Testis (tissue), 2 donors: ENCODE measurements at regions not wholly inside any gene's neighbourhood (a gene's known extent, or its start where the extent isn't known, plus 50 kb on each side); places are given as distances from the start of the nearest gene placed in this dataset.

Experiments used
- DNase-seq: peaks from one replicate; pipeline ENCODE4 v3.0.0-alpha.2; 2019
- H3K27ac ChIP-seq, 2 donors: fragments of 200-600 bp; sonication (generic); one replicate each; pipeline ENCODE4 v1.5.1; 2019
- H3K27me3 ChIP-seq: fragments of 200-600 bp; sonication (generic); one replicate; pipeline ENCODE4 v1.5.1; 2019
- H3K36me3 ChIP-seq: fragments of 200-600 bp; sonication (generic); one replicate; pipeline ENCODE4 v1.5.1; 2017; ENCODE audit warnings: low read depth; ENCODE audit errors: missing control alignments
- H3K4me1 ChIP-seq: fragments of 200-600 bp; sonication (generic); one replicate; pipeline ENCODE4 v1.5.1; 2019
- H3K4me3 ChIP-seq, 2 donors: fragments of 200-600 bp; sonication (generic); one replicate each; pipeline ENCODE4 v1.5.1; 2017 to 2019
- H3K9me3 ChIP-seq: fragments of 200-600 bp; sonication (generic); one replicate; pipeline ENCODE4 v1.5.1; 2017
- CTCF ChIP-seq, 3 experiments: fragments of 450-650 bp in 2 of 3; fragments of 200-600 bp in 1 of 3; sonication (generic) in 1 of 3; IDR thresholded peaks; one replicate each; pipeline ENCODE4 v1.5.1; 2016 to 2019; ENCODE audit warnings: antibody characterized with exemption in 3 of 3, mild to moderate bottlenecking in 2 of 3, moderate library complexity in 1 of 3
- POLR2A ChIP-seq: fragments of 450-650 bp; IDR thresholded peaks from one replicate; pipeline ENCODE4 v1.6.1; 2017; ENCODE audit warnings: antibody characterized with exemption, mild to moderate bottlenecking, moderate library complexity
- WGBS, 2 donors: methylation state at CpG; one replicate each; pipeline ENCODE4 v1.1.5; 2018; 5-methylcytosine and 5-hydroxymethylcytosine counted together
- intact Hi-C: fragments of 100-400 bp; cut with DNase I; formaldehyde crosslinking; loops from one replicate; pipeline ENCODE4 v1.15.1; 2023; ENCODE audit warnings: low total_unique reads

GRCh38 chr5:92369587-92369986 is 986.5 kb upstream of the ARRDC3 start:
- Histone ChIP-seq H3K27me3 (no peaks in the 10 kb centered on the region), H3K4me1 (no peaks in the 10 kb centered on the region), H3K4me3 (no peak overlapping the region), H3K36me3 (no peaks in the 10 kb centered on the region), H3K9me3 (no peaks in the 10 kb centered on the region), H3K27ac (no peak overlapping the region)
- TF ChIP-seq CTCF (IDR thresholded peaks at IDR 0.05), result no peak
- no peak for TF ChIP-seq POLR2A
- 88 to 95% methylated on average over 1 of the region's 1 CpG for WGBS, 2 donors
- intact Hi-C loops, result no loop called here
- no peak for DNase-seq

- WGBS, 2 donors, result 72 to 74% methylated on average over 3 of the region's 3 CpGs
- DNase-seq, result peak; percentile 44
Observed at GRCh38 chr5:92364986-92365550, 982.0 kb upstream of the ARRDC3 start.

DNA sequence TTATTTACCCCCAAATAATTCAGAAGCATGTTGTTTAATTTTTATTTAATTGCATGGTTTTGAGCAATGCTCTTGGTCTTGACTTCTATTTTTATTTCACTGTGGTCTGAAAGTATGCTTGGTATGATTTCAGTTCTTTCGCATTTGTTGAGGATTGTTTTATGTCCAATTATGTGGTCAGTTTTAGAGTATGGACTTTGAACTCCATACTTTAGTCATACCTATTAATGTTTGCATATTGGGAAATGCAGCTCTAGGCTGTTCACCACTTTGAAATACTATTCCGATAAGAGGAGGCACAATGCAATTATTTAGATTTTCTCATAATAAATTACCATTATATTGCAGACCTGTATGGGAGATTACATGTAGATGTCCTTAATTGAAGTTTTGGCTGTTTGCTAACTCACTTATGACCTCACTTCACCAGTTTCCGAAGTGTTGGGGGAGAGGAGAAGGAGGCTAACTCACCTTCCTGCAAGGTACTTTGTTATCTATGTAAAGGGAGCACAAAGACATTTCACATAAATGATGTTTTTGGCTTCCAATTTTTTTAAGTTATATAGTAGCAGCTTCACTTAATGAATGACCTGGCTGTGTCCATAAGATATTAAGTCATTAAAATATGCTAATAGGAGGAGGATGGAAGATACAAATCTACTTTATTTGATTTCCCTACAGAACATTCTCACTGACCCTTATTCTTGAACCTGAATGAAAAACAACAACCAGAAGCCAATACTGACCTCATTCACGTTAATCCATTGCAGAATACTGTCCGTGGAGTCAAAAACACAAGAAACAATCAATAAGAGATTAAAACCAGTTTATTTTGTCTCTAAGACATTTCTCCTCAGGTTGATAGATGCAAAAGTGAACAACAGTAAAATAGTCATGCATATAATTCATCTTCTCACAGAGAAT is 970.3 kb upstream of the ARRDC3 start:
- DNase-seq, result no peak
- 90 to 91% methylated on average over 5 of the region's 5 CpGs for WGBS, 2 donors
- no peak for TF ChIP-seq CTCF (IDR thresholded peaks at IDR 0.05)
- no peak for TF ChIP-seq POLR2A
- H3K4me1 ChIP-seq, result no peaks in the 10 kb centered on the region
- intact Hi-C loops, result no loop called here
- H3K27me3 ChIP-seq, result no peaks in the 10 kb centered on the region
- H3K4me3 ChIP-seq, result no peak overlapping the region
- no peak overlapping the region for H3K27ac ChIP-seq
- H3K9me3 ChIP-seq, result no peaks in the 10 kb centered on the region
- no peaks in the 10 kb centered on the region for H3K36me3 ChIP-seq

More at GRCh38 chr5:92364986-92365550, 982.0 kb upstream of the ARRDC3 start:
- Histone ChIP-seq H3K4me1 (no peaks in the 10 kb centered on the region), H3K4me3 (no peak overlapping the region), H3K27me3 (no peaks in the 10 kb centered on the region), H3K27ac (no peak overlapping the region), H3K36me3 (no peaks in the 10 kb centered on the region), H3K9me3 (no peaks in the 10 kb centered on the region)
- TF ChIP-seq POLR2A (no peak), CTCF (IDR thresholded peaks at IDR 0.05) (no peak)
- intact Hi-C loops, result no loop called here

DNA sequence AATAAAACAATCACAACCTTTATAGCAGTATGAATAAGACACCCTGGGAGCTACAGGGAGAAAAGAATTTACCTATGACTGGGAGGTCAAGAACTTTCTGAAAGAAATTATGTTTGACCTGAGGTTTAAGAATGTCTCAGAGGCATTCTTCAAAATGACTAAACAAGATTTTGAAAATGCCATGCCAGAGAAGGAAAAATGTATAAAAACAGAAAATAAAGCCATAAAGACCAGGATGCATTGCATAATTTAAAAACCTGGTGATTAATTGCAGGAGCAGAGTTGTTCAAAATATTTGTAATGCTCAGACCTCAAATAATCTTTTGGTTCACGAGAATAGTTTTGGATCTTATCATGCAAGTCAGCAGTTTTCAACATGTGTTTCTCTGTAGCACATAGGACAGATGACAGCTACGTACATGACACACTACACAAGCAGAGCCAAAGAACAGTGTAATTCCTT is 954.7 kb upstream of the ARRDC3 start:
- Histone ChIP-seq H3K36me3 (no peaks in the 10 kb centered on the region), H3K4me1 (no peaks in the 10 kb centered on the region), H3K27ac (no peak overlapping the region), H3K27me3 (no peaks in the 10 kb centered on the region), H3K9me3 (no peaks in the 10 kb centered on the region), H3K4me3 (no peak overlapping the region)
- DNase-seq, result no peak
- TF ChIP-seq CTCF (IDR thresholded peaks at IDR 0.05) (no peak), POLR2A (no peak)
- WGBS, 2 donors, result 57 to 60% methylated on average over 2 of the region's 2 CpGs
- intact Hi-C loops, result no loop called here
